Fibroblast of skin of left quadriceps (primary cell): ENCODE measurements at regions not wholly inside any gene's neighbourhood (a gene's known extent, or its start where the extent isn't known, plus 50 kb on each side); places are given as distances from the start of the nearest gene placed in this dataset.

ENCODE experiments used
- DNase-seq, 2 experiments: peaks; one replicate each; pipeline ENCODE4 v3.0.0-alpha.2; 2013; ENCODE audit warnings: low read depth in 2 of 2

DNA sequence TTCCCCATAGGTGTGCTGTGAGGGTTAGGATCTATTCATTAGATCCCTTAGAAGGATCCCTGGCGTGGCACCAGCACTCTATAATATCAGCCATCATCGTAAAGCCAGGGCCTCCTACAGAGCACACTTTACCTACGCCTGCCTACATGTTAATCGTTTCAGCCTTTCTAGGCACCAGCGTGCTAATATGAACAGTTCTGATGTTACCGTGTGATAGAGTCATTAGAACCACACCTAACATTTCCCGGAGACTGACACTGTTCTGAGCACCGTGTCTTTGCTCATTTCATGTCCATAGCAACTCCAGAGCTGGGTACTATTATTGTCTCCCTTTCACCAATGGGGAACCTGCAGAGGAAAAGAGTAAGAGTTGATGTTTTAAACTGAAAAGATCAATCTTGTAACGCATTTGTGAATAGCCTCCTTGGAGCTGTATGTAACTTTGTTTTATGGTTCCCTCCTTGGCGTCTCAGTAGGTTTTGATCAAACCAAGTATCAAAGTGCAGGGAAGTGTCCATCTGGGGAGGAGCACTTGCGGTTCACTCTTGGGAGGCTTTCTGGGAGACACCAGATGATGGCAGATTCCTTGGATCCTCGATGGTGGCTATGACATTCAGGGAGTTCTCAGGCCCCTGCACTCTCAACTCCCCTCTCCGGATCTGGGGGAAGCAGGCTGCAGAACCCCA is 73.8 kb upstream of the KCNG1 start:
- no peak for DNase-seq

DNA sequence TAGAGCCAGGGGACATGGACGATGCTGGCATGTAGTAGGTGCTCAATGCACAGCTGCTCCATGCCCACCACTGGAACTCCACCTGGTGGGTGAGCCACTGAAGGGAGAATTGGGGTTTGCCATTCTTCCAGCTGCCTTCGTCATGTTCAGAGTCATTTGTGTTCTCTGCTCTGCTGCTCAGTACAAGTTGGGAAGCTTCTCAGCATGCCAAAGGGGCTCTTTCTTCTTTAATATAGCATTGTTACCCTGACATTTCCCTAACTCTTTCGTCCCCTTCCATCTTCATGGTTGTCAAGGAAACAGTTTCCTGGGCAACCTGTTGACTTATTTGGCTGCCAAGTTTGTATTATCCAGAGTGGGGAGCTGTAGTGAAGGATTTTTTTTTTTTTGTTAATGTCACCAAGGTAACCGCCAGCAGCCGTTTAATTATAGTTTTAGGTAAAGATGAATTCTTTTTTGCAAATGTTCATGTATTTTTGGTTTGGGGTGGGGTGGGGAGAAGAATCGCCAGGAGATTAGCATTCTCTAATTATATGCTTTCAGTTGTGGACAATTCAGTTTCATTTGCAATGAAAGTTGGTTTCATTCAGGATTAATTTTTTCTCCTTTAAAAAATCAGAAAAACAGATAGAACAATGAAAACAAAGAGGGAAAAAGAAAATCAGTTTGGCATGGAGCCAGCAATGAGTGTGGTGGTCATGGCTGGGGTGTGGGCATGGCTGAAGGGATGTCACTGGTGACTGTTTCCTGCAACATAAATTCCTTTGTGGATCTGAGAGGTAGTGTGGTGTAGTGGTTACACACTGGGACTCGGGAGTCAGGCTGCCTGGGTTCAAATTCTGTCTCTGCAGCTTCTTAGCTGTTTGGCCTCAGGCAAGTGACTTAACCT is 73.0 kb upstream of the KCNG1 start:
- DNase-seq = no peak

- no peak for DNase-seq
Measured at GRCh38 chr20:51094221-51094620, 71.3 kb upstream of the KCNG1 start.

GRCh38 chr20:51093240-51093763 is 70.4 kb upstream of the KCNG1 start:
- DNase-seq = no peak

GRCh38 chr20:51092338-51092737 is 69.4 kb upstream of the KCNG1 start:
- DNase-seq = peak in 1 of 2 experiments; percentile 14

GRCh38 chr20:51091406-51092195 is 68.7 kb upstream of the KCNG1 start:
- DNase-seq = peak in 1 of 2 experiments; percentile 7

DNA sequence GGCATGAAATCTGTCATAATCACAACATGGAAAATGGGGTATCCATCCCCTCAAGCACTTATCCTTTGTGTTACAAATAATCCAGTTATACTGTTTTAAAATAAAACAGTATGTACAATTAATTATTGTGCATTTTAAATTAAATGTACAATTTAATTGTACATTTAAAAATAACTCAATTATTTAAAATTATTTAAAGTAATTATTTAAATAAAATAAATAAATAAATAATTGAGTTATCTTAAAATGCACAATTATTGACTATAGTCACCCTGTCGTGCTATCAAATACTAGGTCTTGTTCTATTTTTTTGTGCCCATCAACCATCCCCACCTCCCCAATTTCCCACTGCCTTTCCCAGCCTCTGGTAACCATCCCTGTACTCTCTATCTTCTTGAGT is 66.9 kb upstream of the KCNG1 start:
- no peak for DNase-seq

DNA sequence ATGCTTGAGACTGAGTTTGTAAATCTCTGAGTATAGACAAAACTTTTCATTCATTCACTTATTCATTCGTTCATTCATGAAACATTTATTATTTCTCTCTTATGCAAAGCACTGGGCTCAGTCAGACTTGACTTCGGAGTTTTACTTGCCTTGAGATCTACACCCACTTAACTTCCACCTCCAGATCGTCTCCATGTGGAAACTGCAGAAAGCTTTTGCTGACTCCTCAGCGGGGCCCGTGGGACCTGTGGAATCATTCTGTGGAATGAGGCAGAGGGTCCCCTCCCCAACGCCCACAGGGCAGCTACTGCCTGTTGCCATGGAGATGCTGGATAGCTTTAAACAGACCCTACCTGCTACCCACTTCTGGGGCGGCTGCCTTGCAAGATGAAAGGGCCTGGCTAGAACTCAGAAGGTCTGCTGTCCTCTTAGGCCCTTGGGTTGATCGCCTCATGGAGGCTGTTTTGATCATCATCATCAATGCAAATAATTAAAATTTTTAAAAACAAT is 66.4 kb upstream of the KCNG1 start:
- no peak for DNase-seq

DNA sequence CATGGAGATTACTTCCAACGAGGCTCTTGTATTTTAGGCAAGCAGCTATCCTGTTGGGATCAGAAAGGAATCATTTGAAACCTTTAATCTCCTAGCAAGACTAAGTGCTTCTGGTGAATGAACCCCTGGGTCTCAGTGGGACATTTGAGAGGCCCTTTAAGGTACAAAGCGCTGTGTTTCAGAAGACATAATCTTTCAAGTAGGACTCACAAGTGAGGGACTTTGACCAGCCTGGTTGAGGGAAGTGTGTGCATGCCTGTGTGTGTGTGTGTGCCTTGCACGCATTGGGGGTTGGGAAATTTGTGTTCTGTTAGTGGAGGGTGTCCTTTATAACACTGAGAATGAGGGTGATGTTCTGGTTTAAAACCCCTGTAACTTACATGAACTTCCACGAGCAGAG is 64.4 kb upstream of the KCNG1 start:
- no peak for DNase-seq

DNA sequence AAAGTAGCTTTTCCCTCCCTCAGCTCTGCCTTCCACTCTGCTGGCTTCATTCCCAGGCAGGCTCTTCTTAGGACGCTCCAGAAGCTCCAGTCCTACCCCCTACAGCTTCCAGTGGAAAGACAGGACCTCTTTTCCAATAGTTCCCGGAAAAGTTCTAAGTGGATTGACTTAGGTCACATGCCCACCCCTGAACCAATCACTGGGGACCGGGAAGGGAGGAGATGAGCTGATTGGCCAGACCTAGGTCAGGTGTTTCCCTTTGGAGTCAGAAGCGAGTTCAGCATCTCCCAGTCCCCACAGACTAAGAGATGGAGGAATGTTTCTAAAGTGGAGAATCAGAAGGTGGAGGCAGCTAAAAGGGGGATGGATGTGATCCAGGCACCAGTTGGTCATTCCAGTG is 62.9 kb upstream of the KCNG1 start:
- DNase-seq = no peak

DNA sequence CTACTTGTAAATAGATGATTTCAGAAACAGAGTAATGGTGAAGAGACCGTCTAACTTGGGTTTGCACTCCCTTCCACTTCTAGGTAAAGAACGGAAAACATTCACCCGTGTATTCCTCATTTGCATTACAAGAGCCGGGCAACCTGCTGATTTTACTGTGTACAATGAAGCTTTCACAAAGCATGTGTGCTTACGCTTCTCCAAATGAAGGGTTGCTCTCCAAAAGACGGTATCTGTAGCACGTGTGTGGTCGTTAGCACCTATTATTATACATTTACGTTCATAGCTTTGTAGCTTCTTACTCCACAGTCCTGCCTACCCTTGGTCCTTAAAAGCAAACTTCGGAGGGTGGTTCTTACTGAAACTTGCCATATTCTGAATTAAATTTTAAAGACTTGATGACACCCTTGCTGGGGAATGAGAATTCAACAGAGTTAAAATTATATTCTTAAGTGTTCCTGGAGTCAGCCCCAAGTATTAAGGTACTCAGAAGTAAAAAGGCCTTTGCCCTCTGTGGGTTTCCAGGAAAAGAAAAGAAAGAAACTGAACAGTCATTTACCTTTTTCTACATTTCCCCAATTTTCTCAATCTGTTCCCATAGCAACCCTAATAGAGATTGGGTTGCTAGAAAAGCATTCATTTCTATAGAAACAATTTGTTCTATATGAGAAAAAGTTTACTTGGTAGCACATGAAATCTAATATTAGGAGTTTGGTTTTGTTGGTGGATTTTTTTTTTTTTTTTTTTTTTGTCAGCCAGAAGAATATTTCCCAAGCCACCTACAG is 61.9 kb upstream of the KCNG1 start:
- DNase-seq = no peak

DNA sequence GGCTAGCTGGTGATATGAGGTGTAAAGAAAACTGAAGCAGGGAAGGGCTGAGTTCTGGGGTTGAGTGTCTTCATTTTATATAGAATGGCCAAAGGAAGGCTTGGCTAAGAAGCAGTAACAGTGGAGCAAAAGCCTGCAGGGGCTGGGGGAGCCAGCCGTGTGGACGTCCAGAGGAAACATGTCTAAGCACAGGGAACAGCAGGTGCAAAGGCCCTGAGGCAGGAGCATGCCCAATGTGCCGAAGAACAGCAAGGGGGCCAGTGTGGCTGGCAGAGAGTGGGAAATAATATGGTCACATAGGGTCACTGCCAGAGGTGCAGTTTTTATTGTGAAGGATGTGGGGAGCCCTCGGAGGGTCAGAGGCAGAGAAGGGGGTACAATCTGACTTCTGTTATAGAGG is 60.5 kb upstream of the KCNG1 start:
- DNase-seq = no peak

DNA sequence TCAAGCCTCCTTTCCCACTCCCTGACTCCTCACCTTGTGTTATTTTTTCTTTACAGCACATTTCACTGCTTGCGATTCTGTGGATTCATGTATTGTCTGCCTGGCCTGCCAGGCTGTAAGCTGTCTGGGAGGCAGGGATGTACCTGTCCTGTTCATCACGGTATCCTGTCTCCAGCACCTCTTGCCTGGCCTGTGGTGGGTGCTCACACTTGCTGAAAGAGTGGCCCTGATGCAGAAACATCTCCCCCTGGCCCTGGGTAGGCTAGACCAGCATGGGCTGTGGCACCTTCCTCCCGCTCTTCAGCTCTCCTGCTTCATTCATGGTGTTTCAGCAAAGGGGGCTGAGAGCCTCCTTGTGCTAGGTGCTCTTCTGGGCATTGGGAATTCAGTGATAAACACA is 60.1 kb upstream of the KCNG1 start:
- no peak for DNase-seq

DNA sequence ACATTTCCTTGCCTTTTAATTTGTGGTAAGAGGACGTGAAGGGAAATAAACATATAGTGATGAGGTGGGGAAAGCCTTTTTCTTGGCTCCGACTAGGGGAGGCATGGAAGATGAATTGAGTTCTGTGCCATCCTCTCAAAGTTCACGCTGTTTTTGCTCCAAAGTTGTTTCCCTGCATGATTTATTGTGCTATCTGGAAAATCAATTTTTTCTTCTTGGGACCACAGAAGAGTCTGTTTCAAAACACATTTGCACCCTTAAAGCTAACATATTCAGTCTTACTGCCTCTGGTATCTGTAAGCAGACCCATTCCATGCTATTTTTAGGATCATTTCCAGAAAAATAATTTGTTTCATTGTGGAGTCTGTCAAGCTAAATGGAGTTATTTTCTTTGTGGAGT is 57.6 kb upstream of the KCNG1 start:
- DNase-seq = no peak

DNA sequence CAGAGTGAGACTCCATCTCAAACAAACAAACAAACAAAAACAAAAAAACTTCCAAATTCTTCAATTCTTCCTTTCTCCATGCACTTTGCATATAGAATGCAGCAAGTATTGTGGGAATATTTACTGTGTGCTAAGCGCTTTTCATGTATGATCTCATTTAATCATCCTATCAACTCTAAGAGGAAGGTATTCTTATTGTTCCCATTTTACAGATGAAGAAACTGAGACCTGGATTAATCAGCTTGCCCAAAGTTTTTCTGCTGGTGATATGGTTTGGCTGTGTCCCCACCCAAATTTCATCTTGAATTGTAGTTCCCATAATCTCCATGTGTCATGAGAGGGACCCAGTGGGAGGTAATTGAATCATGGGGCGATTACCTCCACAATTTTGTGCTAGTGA is 56.6 kb upstream of the KCNG1 start:
- DNase-seq = no peak

DNA sequence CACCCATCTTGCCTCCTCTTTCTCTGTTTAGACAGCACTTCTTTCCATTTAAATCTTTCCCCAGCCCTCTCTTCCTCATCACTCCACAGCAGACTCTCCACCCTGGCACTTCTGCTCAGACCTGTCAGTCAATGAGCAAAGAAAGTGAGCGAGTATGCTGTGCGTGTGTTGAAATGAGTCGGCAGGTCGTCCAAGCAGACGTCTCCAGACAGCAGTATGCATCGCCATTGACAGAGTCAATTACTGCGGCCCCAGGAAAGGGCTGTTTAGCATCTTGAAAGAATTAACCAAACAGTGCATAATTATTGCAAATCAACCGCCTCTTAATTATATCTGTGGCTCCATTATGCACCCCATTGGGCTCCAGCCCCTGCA is 54.8 kb upstream of the KCNG1 start:
- no peak for DNase-seq

- DNase-seq = no peak
Measured at GRCh38 chr20:51076786-51077685, 54.1 kb upstream of the KCNG1 start.

DNA sequence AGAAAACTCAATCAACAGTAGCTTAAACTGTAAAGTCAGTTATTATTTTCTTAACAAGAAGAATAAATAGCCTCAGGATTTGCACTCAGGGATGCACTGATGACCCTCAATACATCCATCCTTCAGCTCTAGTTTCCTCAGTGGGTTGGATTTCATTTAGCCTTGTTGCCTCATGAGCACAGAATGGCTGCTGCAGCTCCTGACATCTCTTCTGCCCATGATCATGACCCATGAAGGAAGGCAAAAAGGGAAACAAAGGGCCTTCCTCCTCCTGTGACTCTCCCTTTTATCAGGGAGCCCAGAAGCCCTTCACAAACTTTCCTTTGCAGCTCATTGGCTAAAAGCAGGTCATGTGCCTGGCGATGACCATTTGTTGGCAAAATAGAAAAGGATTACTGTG is 51.2 kb upstream of the KCNG1 start:
- DNase-seq = no peak
